Stimulated activated CD8-positive, alpha-beta memory T cell treated with anti-CD3 and anti-CD28 coated beads, Interleukin-2, amount 100 ng/mL, for 48 hours (primary cell): ENCODE measurements at regions not wholly inside any gene's neighbourhood (a gene's known extent, or its start where the extent isn't known, plus 50 kb on each side); places are given as distances from the start of the nearest gene placed in this dataset.
"Not testable (repeated sequence)": the region's sequence is repeated elsewhere in the genome, so short reads cannot be mapped to it uniquely, and the experiment has no call there.

ENCODE experiments used
- DNase-seq, 2 donors: peaks; one replicate each; pipeline ENCODE4 v3.0.0-alpha.2; 2020; ENCODE audit warnings: low read depth in 2 of 2

- no peak for DNase-seq
Observed at GRCh38 chr5:56763711-56764466, 51.5 kb upstream of the MAP3K1 start.

- DNase-seq: no peak
Observed at GRCh38 chr5:56763182-56763581, 52.2 kb upstream of the MAP3K1 start.

- no peak for DNase-seq
Observed at GRCh38 chr5:56761151-56761885, 54.0 kb upstream of the MAP3K1 start.

- DNase-seq: no peak
Observed at GRCh38 chr5:56760723-56761122, 54.6 kb upstream of the MAP3K1 start.

- DNase-seq: no peak
Observed at GRCh38 chr5:56759521-56760216, 55.7 kb upstream of the MAP3K1 start.

- no peak for DNase-seq
Observed at GRCh38 chr5:56757077-56757476, 58.3 kb upstream of the MAP3K1 start.

GRCh38 chr5:56755036-56755555, 60.3 kb upstream of the MAP3K1 start:
- no peak for DNase-seq

- not testable (repeated sequence) for DNase-seq
Observed at GRCh38 chr5:56753588-56753987, 61.8 kb upstream of the MAP3K1 start.

- DNase-seq: no peak
Observed at GRCh38 chr5:56751572-56752313, 63.6 kb upstream of the MAP3K1 start.

GRCh38 chr5:56749842-56750241, 65.5 kb upstream of the MAP3K1 start:
- no peak for DNase-seq

- DNase-seq: no peak
Observed at GRCh38 chr5:56746553-56747339, 68.6 kb upstream of the MAP3K1 start.

GRCh38 chr5:56745864-56746263, 69.5 kb upstream of the MAP3K1 start:
- DNase-seq: no peak

- no peak for DNase-seq
Observed at GRCh38 chr5:56740868-56741267, 74.5 kb upstream of the MAP3K1 start.

GRCh38 chr5:56739990-56740389, 75.4 kb upstream of the MAP3K1 start:
- no peak for DNase-seq

- DNase-seq: no peak
Observed at GRCh38 chr5:56737951-56738606, 77.3 kb upstream of the MAP3K1 start.

GRCh38 chr5:56737002-56737621, 78.2 kb upstream of the MAP3K1 start:
- DNase-seq: no peak

- DNase-seq: peak in 1 of 2 donors; percentile 1
Observed at GRCh38 chr5:56735849-56736641, 79.3 kb upstream of the MAP3K1 start.

GRCh38 chr5:56734091-56734694, 81.2 kb upstream of the MAP3K1 start:
- DNase-seq: no peak

- DNase-seq: no peak
Observed at GRCh38 chr5:56733580-56733979, 81.8 kb upstream of the MAP3K1 start.
